ENCODE measurements at regions not wholly inside any gene's neighbourhood (a gene's known extent, or its start where the extent isn't known, plus 50 kb on each side); places are given as distances from the start of the nearest gene placed in this dataset.

GRCh38 chr6:153958860-153959259 is 80.2 kb upstream of the OPRM1 start:
- CTCF ChIA-PET, result no interaction called here
- no peaks in the 10 kb centered on the region for H3K27me3 Mint-ChIP-seq (ENCODE audit: unreplicated experiment)
- no TSS peak for BruUV-seq (replicated peaks)
- no peak for DNase-seq
- no peak overlapping the region for H3K27ac Mint-ChIP-seq (ENCODE audit: unreplicated experiment)
- TF ChIP-seq CTCF (IDR thresholded peaks at IDR 0.05; ENCODE audit: unreplicated experiment), result no peak
- no peaks in the 10 kb centered on the region for H3K36me3 Mint-ChIP-seq (ENCODE audit: insufficient read depth, unreplicated experiment)
- peaks cover 14% of the 10 kb centered on the region for H3K4me1 Mint-ChIP-seq (ENCODE audit: low read depth, unreplicated experiment)
- no peak overlapping the region for H3K4me3 Mint-ChIP-seq (ENCODE audit: low read depth, unreplicated experiment)
- no peaks in the 10 kb centered on the region for H3K9me3 Mint-ChIP-seq (ENCODE audit: low read depth, unreplicated experiment)
- intact Hi-C loops (cut with micrococcal nuclease; ENCODE audit: unreplicated experiment), result no loop called here

- no peaks in the 10 kb centered on the region for H3K36me3 Mint-ChIP-seq (ENCODE audit: insufficient read depth, unreplicated experiment)
- H3K27me3 Mint-ChIP-seq (ENCODE audit: unreplicated experiment), result no peaks in the 10 kb centered on the region
- DNase-seq, result no peak
- no peak for TF ChIP-seq CTCF (IDR thresholded peaks at IDR 0.05; ENCODE audit: unreplicated experiment)
- H3K27ac Mint-ChIP-seq (ENCODE audit: unreplicated experiment), result no peak overlapping the region
- BruUV-seq (replicated peaks), result no TSS peak
- H3K4me1 Mint-ChIP-seq (ENCODE audit: low read depth, unreplicated experiment), result peaks cover 5% of the 10 kb centered on the region
- CTCF ChIA-PET, result no interaction called here
- intact Hi-C loops (cut with micrococcal nuclease; ENCODE audit: unreplicated experiment), result no loop called here
- no peak overlapping the region for H3K4me3 Mint-ChIP-seq (ENCODE audit: low read depth, unreplicated experiment)
- H3K9me3 Mint-ChIP-seq (ENCODE audit: low read depth, unreplicated experiment), result no peaks in the 10 kb centered on the region
Measured at GRCh38 chr6:153957394-153957793, 81.6 kb upstream of the OPRM1 start.

- Mint-ChIP-seq H3K36me3 (ENCODE audit: insufficient read depth, unreplicated experiment) (no peaks in the 10 kb centered on the region), H3K4me1 (ENCODE audit: low read depth, unreplicated experiment) (peaks cover 5% of the 10 kb centered on the region), H3K4me3 (ENCODE audit: low read depth, unreplicated experiment) (no peak overlapping the region), H3K27ac (ENCODE audit: unreplicated experiment) (no peak overlapping the region), H3K9me3 (ENCODE audit: low read depth, unreplicated experiment) (no peaks in the 10 kb centered on the region), H3K27me3 (ENCODE audit: unreplicated experiment) (no peaks in the 10 kb centered on the region)
- DNase-seq, result no peak
- intact Hi-C loops (cut with micrococcal nuclease; ENCODE audit: unreplicated experiment), result no loop called here
- CTCF ChIA-PET, result no interaction called here
- TF ChIP-seq CTCF (IDR thresholded peaks at IDR 0.05; ENCODE audit: unreplicated experiment), result no peak
- BruUV-seq (replicated peaks), result no TSS peak
Measured at GRCh38 chr6:153956808-153957207, 82.2 kb upstream of the OPRM1 start.

GRCh38 chr6:153949616-153950015 is 89.4 kb upstream of the OPRM1 start:
- Mint-ChIP-seq H3K9me3 (ENCODE audit: low read depth, unreplicated experiment) (no peaks in the 10 kb centered on the region), H3K27ac (ENCODE audit: unreplicated experiment) (no peak overlapping the region), H3K4me1 (ENCODE audit: low read depth, unreplicated experiment) (no peaks in the 10 kb centered on the region), H3K36me3 (ENCODE audit: insufficient read depth, unreplicated experiment) (no peaks in the 10 kb centered on the region), H3K4me3 (ENCODE audit: low read depth, unreplicated experiment) (no peak overlapping the region), H3K27me3 (ENCODE audit: unreplicated experiment) (no peaks in the 10 kb centered on the region)
- DNase-seq, result no peak
- no peak for TF ChIP-seq CTCF (IDR thresholded peaks at IDR 0.05; ENCODE audit: unreplicated experiment)
- intact Hi-C loops (cut with micrococcal nuclease; ENCODE audit: unreplicated experiment), result loop anchor here (2.0 to 10.0 kb wide), 2 partner anchors 625 to 719 kb away; no protein-coding TSS in a partner anchor
- BruUV-seq (replicated peaks), result no TSS peak
- CTCF ChIA-PET, result no interaction called here

Measured in Calu3 (cell line).